T-helper 1 cell treated with Interleukin-12 subunit alpha and Interleukin-12 subunit beta and Interleukin-4 antibody, amounts not matched to agents 30 ng/mL and 1 ng/mL, for 36 hours (primary cell): ENCODE measurements at regions not wholly inside any gene's neighbourhood (a gene's known extent, or its start where the extent isn't known, plus 50 kb on each side); places are given as distances from the start of the nearest gene placed in this dataset.

ENCODE experiments used
- intact Hi-C: fragments of 100-400 bp; cut with micrococcal nuclease; formaldehyde crosslinking; loops from one replicate; pipeline ENCODE4 v1.15.1; 2024

- intact Hi-C loops: no loop called here
Observed at GRCh38 chr3:68173012-68173634, 518.7 kb upstream of the SUCLG2 start.

GRCh38 chr3:68172039-68172438 lies 517.6 kb upstream of the SUCLG2 start:
- intact Hi-C loops: no loop called here

DNA sequence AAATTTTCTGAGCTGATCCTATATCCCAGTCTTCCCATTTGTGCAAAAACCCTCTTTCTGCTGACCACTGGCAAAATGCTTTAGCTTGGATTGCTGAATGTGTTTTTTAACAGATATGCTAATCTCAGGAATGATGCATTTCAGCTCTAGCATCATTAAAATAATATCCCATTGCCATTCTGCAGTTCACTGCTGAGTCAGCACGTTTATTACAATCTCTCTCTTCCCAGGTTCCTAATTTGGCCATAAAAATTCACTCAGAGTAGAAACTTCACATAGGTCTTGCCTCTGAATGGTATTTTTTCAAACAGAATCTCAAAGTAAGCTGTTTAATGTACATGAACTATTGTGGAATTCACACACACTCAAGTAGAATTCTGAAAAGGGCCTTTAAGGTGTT lies 509.6 kb upstream of the SUCLG2 start:
- intact Hi-C loops: no loop called here

DNA sequence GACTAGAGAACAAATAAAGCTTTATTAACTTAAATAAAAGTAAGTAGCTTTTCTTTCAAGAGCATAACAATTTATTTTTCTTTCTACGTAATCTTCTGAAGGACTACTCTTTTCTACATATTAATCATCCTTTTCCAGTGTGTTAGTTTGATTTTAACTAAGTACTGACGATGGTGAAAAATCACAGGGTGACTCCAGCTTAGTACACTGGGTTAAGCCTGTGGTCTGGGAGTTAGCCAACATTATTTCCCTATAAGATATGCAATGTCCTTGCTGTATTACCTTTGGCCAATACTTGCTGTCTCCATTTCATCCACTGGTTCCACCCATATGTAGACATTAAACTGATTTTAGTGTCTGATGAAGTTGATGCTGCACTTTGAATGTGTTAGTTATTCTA lies 508.6 kb upstream of the SUCLG2 start:
- intact Hi-C loops: no loop called here

DNA sequence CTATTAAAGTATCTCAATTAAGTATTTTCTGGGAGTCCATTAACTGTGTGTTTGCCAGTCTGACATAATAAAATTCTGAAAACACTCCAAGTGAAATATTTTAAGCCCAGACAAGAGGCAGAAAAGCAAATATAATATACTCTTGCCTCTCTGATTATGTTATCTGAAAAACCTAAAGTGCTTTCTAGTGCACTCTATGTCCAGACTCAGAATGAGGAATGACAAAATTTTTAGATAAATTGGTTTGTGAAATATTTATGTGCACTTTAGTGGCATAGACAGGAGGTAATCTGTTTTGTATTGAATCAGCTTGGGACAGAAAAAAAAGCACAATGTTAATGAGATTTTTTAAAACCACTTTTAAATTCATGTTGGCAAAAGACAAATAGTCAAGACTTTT lies 508.2 kb upstream of the SUCLG2 start:
- intact Hi-C loops: no loop called here

DNA sequence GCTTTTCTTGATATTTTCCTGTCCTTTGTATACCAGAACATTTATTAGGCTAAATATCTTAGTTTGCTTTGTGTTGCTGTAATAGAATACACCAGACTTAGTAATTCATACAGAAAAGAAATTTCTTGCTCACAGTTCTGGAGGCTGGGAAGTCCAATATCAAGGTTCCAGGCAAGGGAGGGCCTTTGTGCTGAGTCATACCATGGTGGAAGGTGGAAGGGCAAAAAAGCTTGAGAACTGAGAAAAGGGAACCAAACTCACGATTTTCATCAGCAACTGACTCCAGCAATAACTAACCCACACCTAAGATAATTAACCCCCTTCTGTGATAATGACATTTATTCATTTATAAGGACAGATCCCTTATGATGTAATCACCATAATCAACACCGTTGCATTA lies 496.9 kb upstream of the SUCLG2 start:
- intact Hi-C loops: no loop called here

- intact Hi-C loops: no loop called here
Observed at GRCh38 chr3:68148447-68148846, 494.0 kb upstream of the SUCLG2 start.

GRCh38 chr3:68142441-68142840 lies 488.0 kb upstream of the SUCLG2 start:
- intact Hi-C loops: no loop called here

DNA sequence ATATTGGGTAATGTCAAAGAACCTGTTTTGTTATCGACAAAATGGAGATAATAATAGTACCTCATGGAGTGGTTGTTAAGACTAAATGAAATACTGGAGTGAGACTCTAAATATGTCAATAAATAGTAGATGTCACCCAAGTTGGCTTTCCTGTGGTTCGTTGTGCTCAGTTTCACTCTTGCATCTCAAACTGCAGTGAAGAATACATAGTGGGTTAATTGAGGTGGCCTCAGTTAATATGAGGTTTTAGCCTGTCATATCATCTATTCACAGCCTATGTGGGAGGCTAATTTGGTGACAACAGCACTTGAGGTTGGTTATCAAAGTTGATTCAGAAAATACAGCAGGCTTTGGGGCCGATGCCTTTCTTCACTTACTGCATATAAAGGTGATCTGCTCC lies 485.5 kb upstream of the SUCLG2 start:
- intact Hi-C loops: no loop called here

- intact Hi-C loops: no loop called here
Observed at GRCh38 chr3:68136411-68136810, 482.0 kb upstream of the SUCLG2 start.

DNA sequence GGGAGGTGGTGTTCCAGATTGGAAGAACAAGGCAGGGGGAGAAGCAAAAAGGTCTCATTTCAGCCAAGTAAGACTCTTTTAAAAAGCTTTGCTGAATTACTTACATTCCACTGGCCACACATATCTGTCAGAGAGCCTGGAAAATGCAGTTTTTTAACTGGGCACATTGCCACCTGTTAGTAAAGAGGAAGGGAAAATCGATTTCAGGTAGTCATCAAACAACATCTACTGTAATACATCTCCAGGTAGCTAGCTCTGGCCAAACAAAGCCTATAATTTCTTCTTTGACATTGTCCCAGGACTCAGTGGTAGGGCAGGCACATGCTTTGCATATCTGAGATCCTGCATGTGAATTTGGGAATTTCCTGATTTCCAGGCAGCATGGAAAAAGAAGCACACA lies 480.7 kb upstream of the SUCLG2 start:
- intact Hi-C loops: no loop called here

GRCh38 chr3:68129065-68129464 lies 474.7 kb upstream of the SUCLG2 start:
- intact Hi-C loops: no loop called here

DNA sequence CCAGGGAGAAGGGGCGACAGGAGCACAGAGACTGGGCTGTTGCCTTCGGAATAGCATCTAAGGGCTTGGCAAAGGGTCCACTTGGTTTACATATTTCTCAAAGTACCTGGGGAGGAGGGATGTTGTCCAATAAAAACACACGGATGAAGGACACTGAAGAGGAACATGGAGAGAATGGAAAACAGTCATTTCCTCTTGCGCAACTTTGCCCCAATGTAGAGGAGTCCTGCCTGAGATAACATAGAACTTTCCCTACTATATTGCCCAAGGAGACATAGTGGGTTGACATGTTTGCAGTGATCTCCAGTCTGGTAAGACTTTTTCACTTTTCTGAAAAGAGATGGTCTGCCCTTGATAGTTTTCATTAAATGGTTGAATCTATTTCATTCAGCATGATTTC lies 468.8 kb upstream of the SUCLG2 start:
- intact Hi-C loops: no loop called here

DNA sequence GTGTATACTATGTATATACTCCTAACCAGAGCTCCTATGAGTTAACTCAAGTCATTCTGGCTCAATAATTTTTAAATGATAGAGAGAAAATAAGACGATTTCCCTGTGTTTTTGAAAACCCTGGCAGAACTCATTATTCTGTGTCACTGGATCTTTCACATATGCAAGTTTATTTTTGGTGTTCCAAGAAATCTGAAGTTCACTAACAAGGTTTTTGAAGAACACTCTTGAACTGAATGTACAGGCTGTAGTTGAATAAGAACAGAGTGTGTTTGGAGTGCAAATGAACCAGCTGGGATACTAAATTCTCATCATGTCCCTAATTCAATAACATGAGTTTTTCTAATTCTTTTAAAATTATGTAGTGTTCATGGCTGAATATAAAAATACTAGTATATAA lies 466.9 kb upstream of the SUCLG2 start:
- intact Hi-C loops: no loop called here

DNA sequence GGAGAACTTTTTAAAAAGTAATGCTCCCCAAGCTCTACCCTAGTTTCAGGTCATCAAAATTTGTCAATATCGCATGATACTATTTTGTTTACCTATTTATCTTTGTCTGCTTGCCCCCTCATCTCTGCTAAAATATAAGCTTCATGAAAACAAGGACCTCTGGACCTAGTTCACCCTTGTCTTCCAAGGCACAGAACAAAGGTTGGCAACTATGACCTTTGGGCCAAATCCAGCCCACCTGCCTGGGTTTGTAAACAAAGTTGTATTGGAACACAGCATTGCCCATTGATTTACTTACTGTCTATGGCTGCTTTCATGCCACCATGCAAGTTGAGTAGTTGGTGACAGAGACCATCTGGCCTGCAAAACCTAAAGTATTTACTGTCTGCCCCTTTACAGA lies 462.2 kb upstream of the SUCLG2 start:
- intact Hi-C loops: no loop called here

- intact Hi-C loops: no loop called here
Observed at GRCh38 chr3:68103811-68104210, 449.4 kb upstream of the SUCLG2 start.

- intact Hi-C loops: no loop called here
Observed at GRCh38 chr3:68090571-68090970, 436.2 kb upstream of the SUCLG2 start.

- intact Hi-C loops: loop anchor here (2.0 to 10.0 kb wide), 2 partner anchors 433 to 1095 kb away; partner anchors contain the start of gene KBTBD8
Observed at GRCh38 chr3:68089572-68090011, 435.2 kb upstream of the SUCLG2 start.

DNA sequence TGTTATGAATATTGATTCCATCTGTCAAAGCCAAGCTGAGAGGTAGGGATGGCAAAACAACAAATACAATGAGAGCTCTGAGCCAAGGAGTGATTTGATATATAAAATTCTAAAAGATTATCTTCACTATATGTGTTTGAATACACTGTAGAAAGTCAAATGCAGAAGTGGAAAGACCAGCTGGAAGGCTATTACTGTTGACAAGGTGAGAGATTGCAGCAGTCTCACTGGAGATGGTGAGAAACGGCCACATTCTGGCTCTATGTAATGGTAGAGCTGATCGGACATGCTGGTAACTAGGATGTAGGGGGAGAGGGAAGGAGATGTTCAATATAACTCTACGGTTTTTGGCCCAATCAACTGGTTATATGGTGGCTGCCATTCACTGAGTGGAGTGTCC lies 434.2 kb upstream of the SUCLG2 start:
- intact Hi-C loops: loop anchor here (1.0 to 10.0 kb wide), 3 partner anchors 31 to 1094 kb away; partner anchors contain the start of gene KBTBD8

DNA sequence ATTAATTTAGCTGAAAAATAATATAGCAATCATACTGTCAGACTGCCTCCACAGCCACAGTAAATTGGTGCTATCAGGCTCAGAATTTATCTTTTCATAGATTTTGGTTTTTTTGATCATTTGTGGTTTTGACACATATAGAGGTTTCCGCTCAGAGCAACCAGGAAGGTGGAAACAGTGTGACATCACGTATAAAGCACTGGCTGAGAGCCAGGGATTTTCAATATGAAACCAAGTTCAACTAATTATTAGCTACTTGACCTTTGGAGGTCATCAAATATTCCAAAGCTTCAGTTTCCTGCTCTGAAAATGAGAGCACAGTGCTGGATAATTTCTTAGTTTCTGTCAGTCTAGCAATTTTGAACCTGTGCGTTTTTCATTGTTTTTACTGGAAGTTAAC lies 433.8 kb upstream of the SUCLG2 start:
- intact Hi-C loops: loop anchor here (1.0 to 10.0 kb wide), 3 partner anchors 31 to 1093 kb away; partner anchors contain the start of gene KBTBD8

- intact Hi-C loops: no loop called here
Observed at GRCh38 chr3:68072062-68072461, 417.6 kb upstream of the SUCLG2 start.

DNA sequence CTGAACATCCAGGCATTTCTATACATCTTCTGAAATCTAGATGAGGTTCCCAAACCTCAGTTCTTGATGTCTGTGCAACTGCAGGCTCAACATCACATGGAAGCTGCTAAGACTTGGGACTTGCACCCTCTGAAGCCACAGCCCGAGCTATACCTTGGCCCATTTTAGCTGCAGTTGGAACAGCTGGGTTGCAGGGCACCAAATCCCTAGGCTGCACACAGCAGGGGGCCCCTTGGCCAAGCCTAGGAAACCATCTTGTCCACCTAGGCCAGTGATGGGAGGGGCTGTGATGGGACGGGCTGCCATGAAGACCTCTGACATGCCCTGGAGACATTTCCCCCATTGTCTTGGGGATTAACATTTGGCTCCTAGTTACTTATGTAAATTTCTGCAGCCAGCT lies 415.8 kb upstream of the SUCLG2 start:
- intact Hi-C loops: no loop called here

DNA sequence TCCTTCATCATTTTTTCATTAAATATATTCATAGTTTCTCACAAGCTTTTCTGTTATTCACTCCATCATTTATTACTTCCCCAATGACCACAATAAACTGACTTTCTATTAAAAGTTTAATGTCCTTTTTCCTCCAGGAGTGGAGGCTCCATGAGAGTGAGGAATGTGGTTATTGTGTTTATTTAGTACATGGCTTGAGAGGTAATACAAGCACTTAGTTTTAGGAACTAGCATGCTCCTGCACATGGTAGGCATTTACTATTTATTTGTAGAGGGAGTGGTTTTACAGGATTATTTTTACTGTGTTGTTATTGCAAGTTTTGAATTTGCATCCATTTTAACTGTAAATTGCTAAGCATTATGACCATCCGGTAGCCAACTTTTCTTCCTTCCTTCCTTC lies 412.9 kb upstream of the SUCLG2 start:
- intact Hi-C loops: no loop called here

- intact Hi-C loops: no loop called here
Observed at GRCh38 chr3:68062926-68063325, 408.5 kb upstream of the SUCLG2 start.
